Sigmoid colon (tissue), 6 donors: ENCODE measurements at regions not wholly inside any gene's neighbourhood (a gene's known extent, or its start where the extent isn't known, plus 50 kb on each side); places are given as distances from the start of the nearest gene placed in this dataset.

Experiments
- DNase-seq: peaks from one replicate; pipeline ENCODE4 v3.0.0-alpha.2; 2019
- H3K27ac ChIP-seq, 4 donors: fragments of 200-600 bp; sonication (generic); one replicate each; pipeline ENCODE4 v1.5.1; 2016 to 2019; ENCODE audit warnings: mild to moderate bottlenecking in 1 of 4
- H3K27me3 ChIP-seq, 3 donors: fragments of 200-600 bp; sonication (generic); one replicate each; pipeline ENCODE4 v1.5.1; 2019; ENCODE audit warnings: mild to moderate bottlenecking in 1 of 3
- H3K36me3 ChIP-seq, 4 donors: fragments of 200-600 bp; sonication (generic); one replicate each; pipeline ENCODE4 v1.5.1; 2016 to 2019
- H3K4me1 ChIP-seq, 4 donors: fragments of 200-600 bp; sonication (generic); one replicate each; pipeline ENCODE4 v1.5.1; 2017 to 2019
- H3K4me3 ChIP-seq, 4 donors: fragments of 200-600 bp; sonication (generic); one replicate each; pipeline ENCODE4 v1.5.1; 2017 to 2019; ENCODE audit warnings: mild to moderate bottlenecking in 2 of 4, moderate library complexity in 1 of 4
- H3K9me3 ChIP-seq, 4 donors: fragments of 200-600 bp in 3 of 4; sonication (generic) in 3 of 4; one replicate each; pipeline versions ENCODE4 v1.5.1 to v1.6.1; 2013 to 2019
- CTCF ChIP-seq, 4 experiments: fragments of 450-650 bp in 3 of 4; fragments of 200-600 bp in 1 of 4; IDR thresholded peaks; one replicate each; pipeline ENCODE4 v1.5.1; 2016 to 2019; ENCODE audit warnings: antibody characterized with exemption in 4 of 4, mild to moderate bottlenecking in 3 of 4, moderate library complexity in 2 of 4
- EP300 ChIP-seq, 4 donors: sonication (generic); formaldehyde crosslinking; IDR thresholded peaks; one replicate each; pipeline ENCODE4 v1.6.1; 2017; ENCODE audit warnings: antibody characterized with exemption in 4 of 4
- POLR2A ChIP-seq, 2 donors: fragments of 450-650 bp; IDR thresholded peaks; one replicate each; pipeline ENCODE4 v1.6.1; 2016; ENCODE audit warnings: antibody characterized with exemption in 2 of 2, mild to moderate bottlenecking in 2 of 2, moderate library complexity in 2 of 2
- POLR2AphosphoS5 ChIP-seq, 4 donors: sonication (generic); formaldehyde crosslinking; IDR thresholded peaks; one replicate each; pipeline ENCODE4 v1.6.1; 2017; ENCODE audit warnings: antibody characterized with exemption in 4 of 4
- WGBS, 2 donors: extraction: QIAGEN DNeasy Blood & Tissue Kit; methylation state at CpG; one replicate each; pipeline ENCODE4 v1.1.7; 2013; 5-methylcytosine and 5-hydroxymethylcytosine counted together
- intact Hi-C: fragments of 100-400 bp; cut with DNase I; formaldehyde crosslinking; loops from one replicate; pipeline ENCODE4 v1.15.1; 2023
- donor health status: healthy with polysubstance abuse.
- donor health status: healthy.

GRCh38 chr11:92740276-92740675 lies 229.2 kb upstream of the MTNR1B start:
- Histone ChIP-seq H3K36me3 (no peaks in the 10 kb centered on the region), H3K4me1 (peaks cover 0 to 5% (median 0%) of the 10 kb centered on the region in 4 donors), H3K27me3 (no peaks in the 10 kb centered on the region), H3K4me3 (no peak overlapping the region), H3K27ac (no peak overlapping the region), H3K9me3 (no peaks in the 10 kb centered on the region)
- intact Hi-C loops: no loop called here
- no peak for DNase-seq
- WGBS, 2 donors: 88 to 89% methylated on average over 2 of the region's 2 CpGs
- TF ChIP-seq CTCF (IDR thresholded peaks at IDR 0.05) (no peak), EP300 (IDR thresholded peaks at IDR 0.05) (no peak), POLR2AphosphoS5 (IDR thresholded peaks at IDR 0.05) (no peak), POLR2A (IDR thresholded peaks at IDR 0.05) (no peak)

DNA sequence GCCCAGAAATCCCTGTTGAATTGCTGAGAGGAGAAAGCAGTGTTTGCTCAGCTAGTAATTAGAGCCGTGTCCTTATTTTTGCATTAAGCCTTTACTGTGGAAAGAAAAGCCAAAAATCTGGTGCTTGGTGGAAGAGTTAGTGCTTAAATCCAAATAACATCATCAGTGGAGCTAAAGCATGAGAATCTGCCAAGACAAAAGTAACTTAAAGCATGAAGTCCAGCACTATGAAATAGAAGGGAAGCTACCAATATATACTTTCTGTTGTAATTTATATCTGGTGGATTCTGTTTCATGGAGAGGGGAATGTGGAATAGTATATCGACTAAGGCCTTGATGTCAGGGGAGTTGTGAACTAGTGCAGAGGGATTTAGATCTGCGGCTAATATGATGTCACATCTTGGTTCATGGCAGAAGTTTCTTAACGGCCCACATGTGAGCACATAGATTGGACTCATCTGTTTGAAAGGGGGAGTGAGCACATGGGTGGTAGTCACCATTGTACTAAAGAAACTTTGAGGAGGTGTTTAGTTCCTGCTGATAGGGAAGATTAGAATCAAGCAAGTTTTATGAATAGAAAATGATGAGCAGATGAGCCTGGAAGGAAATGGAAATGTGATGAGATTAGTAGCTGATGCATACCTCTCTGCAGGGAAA lies 224.4 kb upstream of the MTNR1B start:
- intact Hi-C loops: no loop called here
- peaks cover 0 to 10% (median 0%) of the 10 kb centered on the region in 4 donors for H3K4me1 ChIP-seq
- no peaks in the 10 kb centered on the region for H3K36me3 ChIP-seq
- H3K27me3 ChIP-seq: no peaks in the 10 kb centered on the region
- no peak overlapping the region for H3K27ac ChIP-seq
- no peak overlapping the region for H3K4me3 ChIP-seq
- WGBS, 2 donors: 86 to 91% methylated on average over 4 of the region's 4 CpGs
- TF ChIP-seq EP300 (IDR thresholded peaks at IDR 0.05) (no peak), POLR2A (IDR thresholded peaks at IDR 0.05) (no peak), CTCF (IDR thresholded peaks at IDR 0.05) (no peak), POLR2AphosphoS5 (IDR thresholded peaks at IDR 0.05) (no peak)
- DNase-seq: no peak
- no peaks in the 10 kb centered on the region for H3K9me3 ChIP-seq

DNA sequence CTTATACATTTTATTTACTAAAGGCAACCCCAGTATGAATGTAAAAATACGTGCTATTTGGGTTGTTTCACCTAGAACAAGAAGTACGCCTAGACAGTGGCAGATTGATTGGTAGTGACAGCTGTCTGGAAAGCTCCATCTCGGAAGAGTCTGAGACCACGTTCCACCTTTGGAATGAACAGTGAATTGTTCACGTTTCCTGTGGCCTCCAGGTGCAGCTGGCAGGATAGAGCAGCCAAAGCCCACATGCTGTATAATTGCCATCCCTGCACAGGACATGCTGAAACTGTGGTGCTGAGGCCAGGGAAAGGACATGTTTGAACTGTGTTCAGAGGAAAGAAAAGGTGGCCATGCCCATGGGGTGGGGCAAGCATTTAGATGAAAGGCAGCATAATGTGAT lies 218.7 kb upstream of the MTNR1B start:
- 72 to 77% methylated on average over 5 of the region's 5 CpGs for WGBS, 2 donors
- Histone ChIP-seq H3K4me3 (no peak overlapping the region), H3K4me1 (peaks cover 0 to 5% (median 0%) of the 10 kb centered on the region in 4 donors), H3K36me3 (no peaks in the 10 kb centered on the region), H3K27ac (no peak overlapping the region), H3K27me3 (no peaks in the 10 kb centered on the region), H3K9me3 (no peaks in the 10 kb centered on the region)
- no peak for DNase-seq
- TF ChIP-seq EP300 (IDR thresholded peaks at IDR 0.05) (no peak), POLR2AphosphoS5 (IDR thresholded peaks at IDR 0.05) (no peak), CTCF (IDR thresholded peaks at IDR 0.05) (no peak), POLR2A (IDR thresholded peaks at IDR 0.05) (no peak)
- intact Hi-C loops: no loop called here

GRCh38 chr11:92751594-92751993 lies 217.9 kb upstream of the MTNR1B start:
- Histone ChIP-seq H3K4me3 (no peak overlapping the region), H3K27me3 (no peaks in the 10 kb centered on the region), H3K36me3 (no peaks in the 10 kb centered on the region), H3K9me3 (no peaks in the 10 kb centered on the region), H3K4me1 (peaks cover 0 to 5% (median 0%) of the 10 kb centered on the region in 4 donors), H3K27ac (no peak overlapping the region)
- DNase-seq: no peak
- intact Hi-C loops: no loop called here
- TF ChIP-seq EP300 (IDR thresholded peaks at IDR 0.05) (no peak), POLR2A (IDR thresholded peaks at IDR 0.05) (no peak), CTCF (IDR thresholded peaks at IDR 0.05) (no peak), POLR2AphosphoS5 (IDR thresholded peaks at IDR 0.05) (no peak)
- 56 to 77% methylated on average over 11 of the region's 11 CpGs for WGBS, 2 donors

- 9 to 58% methylated on average over 1 of the region's 1 CpG for WGBS, 2 donors
- intact Hi-C loops: no loop called here
These were observed 217.3 kb upstream of the MTNR1B start for GRCh38 chr11:92752122-92752521.

More at GRCh38 chr11:92752122-92752521, 217.3 kb upstream of the MTNR1B start:
- Histone ChIP-seq H3K27me3 (no peaks in the 10 kb centered on the region), H3K4me3 (no peak overlapping the region), H3K9me3 (no peaks in the 10 kb centered on the region), H3K27ac (no peak overlapping the region), H3K4me1 (peaks cover 0 to 5% (median 0%) of the 10 kb centered on the region in 4 donors), H3K36me3 (no peaks in the 10 kb centered on the region)
- no peak for DNase-seq
- TF ChIP-seq POLR2AphosphoS5 (IDR thresholded peaks at IDR 0.05): no peak
- no peak for TF ChIP-seq EP300 (IDR thresholded peaks at IDR 0.05)
- no peak for TF ChIP-seq POLR2A (IDR thresholded peaks at IDR 0.05)
- TF ChIP-seq CTCF (IDR thresholded peaks at IDR 0.05): no peak
